ENCODE measurements at regions not wholly inside any gene's neighbourhood (a gene's known extent, or its start where the extent isn't known, plus 50 kb on each side); places are given as distances from the start of the nearest gene placed in this dataset.

GRCh38 chr9:28583832-28584231, 1010.6 kb upstream of the C9orf72 start:
- TF ChIP-seq CTCF (IDR thresholded peaks at IDR 0.05; ENCODE audit: low read depth, low read length) (no peak), EZH2phosphoT487 (IDR thresholded peaks at IDR 0.05; ENCODE audit: low read depth) (no peak)
